ENCODE measurements at regions not wholly inside any gene's neighbourhood (a gene's known extent, or its start where the extent isn't known, plus 50 kb on each side); places are given as distances from the start of the nearest gene placed in this dataset.

DNA sequence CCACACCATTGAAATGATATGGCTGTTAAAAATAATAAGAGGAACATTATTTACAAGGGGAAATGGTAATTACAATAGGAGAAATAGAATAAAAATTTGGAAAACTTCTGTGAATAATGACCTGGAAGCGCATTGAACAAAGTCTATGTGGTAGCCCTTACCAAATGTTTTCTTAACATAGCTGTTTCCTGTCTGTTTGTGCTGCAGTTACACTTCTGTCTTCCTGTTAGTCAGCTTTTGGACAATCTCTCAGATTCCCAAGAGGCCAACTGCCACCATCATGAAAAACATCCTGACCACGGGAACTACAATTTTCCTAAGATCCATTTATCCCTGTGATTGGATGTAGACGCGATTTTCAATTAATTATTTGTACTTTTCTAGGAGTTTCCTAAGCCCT lies 754.4 kb upstream of the MARCKS start:
- DNase-seq (ENCODE audit: low spot score) = no peak

DNA sequence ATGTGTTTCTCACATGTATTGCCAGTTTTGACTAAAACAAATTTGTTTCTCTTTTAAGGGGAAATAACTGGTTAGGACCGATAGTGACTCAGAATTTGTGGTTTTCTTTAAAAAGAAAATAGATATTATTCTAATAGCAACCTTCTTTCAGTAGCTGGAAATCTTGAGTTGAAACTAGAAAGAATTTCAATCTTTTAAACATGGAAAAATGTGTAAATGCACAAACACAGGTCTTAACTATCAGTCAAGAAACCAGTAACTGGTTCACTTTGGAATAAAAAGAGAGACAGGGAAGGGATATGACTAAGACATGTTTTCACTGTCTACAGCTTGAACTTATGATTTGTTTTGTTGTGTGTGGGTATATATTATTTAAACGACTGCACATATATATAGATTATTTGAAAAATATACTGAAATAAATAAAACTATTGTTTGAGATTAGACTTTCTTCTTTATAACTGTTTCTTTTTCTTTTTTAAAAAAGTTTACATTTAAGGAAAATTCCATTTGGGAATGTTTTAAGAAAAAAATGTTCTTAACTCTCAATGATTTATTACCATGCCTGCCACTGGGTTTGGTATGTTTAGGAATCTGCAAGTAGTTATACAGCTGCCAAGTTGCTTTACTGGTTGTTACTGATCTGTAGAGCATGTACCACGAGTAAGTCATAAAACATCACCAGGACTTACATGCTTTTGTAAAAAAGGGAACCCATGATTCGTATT lies 753.3 kb upstream of the MARCKS start:
- no peak for DNase-seq (ENCODE audit: low spot score)

DNA sequence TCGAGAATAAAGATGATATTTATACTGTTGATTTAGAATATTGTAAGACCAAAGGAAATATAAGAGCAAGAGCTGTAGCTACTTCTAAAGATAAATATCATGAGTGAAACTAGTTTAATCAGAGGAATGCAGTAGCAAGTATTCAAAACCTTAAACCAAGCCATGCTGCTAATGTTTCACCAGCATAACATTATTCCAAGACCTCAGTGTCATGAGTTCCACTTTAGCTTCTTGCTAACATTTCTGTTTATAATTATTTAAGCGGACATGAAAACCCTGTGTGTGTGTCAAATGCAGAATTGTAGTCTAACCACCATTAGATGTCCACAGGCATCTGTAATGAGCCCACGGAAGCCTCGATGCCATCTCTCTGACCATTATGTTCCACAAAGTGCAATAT lies 752.6 kb upstream of the MARCKS start:
- no peak for DNase-seq (ENCODE audit: low spot score)

DNA sequence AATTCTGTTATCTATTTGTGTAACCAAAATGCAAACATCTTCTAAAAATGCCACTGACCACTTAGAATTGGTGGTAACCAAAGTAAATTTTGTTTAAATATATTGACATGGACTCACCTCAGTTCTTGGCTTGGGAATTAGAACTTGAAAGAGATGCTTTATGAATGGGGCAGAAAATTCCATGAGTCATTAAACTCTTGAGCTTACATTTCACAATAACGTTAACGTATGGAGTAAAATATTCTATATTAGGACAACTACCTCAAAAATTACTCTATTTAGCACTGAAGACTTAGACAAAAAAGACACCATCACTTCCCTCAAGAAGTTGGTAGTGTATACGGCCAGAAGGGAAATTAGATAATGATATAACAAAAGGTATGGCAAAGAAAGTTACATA lies 752.2 kb upstream of the MARCKS start:
- no peak for DNase-seq (ENCODE audit: low spot score)

- no peak for DNase-seq (ENCODE audit: low spot score)
Measured at GRCh38 chr6:113110211-113110610, 746.9 kb upstream of the MARCKS start.

GRCh38 chr6:113111550-113111949 lies 745.6 kb upstream of the MARCKS start:
- DNase-seq (ENCODE audit: low spot score) = no peak

- DNase-seq (ENCODE audit: low spot score) = no peak
Measured at GRCh38 chr6:113112086-113112485, 745.1 kb upstream of the MARCKS start.

GRCh38 chr6:113115196-113115595 lies 741.9 kb upstream of the MARCKS start:
- no peak for DNase-seq (ENCODE audit: low spot score)

DNA sequence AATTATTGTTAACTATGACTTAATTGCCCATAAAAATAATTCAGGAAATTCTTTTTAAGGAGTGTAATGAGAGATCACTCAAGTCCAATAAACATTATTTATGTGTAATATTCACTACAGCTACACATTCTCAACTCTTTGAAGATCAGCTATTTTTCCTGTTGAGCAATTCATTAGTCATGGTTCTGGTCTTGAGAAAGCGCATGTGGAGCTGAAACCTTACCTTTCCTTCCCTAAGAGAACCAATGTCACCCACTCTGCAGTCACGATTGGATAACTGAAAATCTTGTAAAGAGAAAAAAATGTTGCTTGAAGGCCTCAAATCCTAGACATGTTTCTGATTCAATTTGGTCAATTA lies 736.9 kb upstream of the MARCKS start:
- DNase-seq (ENCODE audit: low spot score) = peak; percentile 14

DNA sequence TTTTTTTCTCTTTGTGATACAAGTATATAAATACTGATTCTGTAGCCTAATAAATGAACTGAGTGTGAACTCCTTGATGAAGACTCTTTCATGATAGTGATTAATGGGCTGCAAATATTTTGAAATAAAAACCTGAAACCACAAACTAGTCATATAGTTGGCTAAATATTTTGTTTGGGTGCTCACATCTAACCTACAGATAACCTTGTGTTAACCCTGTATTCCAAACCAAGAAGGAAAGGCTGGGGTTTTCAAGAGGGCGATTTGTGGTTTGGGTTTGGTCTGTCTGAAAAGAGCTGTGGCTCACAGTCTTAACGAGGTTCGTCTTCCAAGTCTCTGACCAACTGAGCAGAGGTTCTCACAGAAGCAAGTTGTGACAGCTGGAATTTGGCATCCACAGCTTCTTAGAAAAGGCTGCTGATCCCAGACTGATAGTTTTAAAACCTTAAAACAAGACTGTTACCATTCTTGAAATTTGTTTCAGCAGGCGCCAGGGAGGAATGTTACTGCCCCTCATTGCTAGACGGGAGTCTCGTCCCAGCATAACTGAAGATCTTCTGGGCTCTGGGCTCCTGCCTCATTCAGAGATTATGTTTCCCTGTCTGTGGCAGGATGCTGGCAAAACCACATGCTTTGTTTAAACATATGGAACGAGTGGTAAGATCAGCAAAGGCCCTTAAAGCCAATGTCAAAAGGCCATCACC lies 736.4 kb upstream of the MARCKS start:
- DNase-seq (ENCODE audit: low spot score) = peak; percentile 11

GRCh38 chr6:113121571-113121970 lies 735.6 kb upstream of the MARCKS start:
- DNase-seq (ENCODE audit: low spot score) = no peak

- peak; percentile 30 for DNase-seq (ENCODE audit: low spot score)
Measured at GRCh38 chr6:113122060-113122459, 735.1 kb upstream of the MARCKS start.

DNA sequence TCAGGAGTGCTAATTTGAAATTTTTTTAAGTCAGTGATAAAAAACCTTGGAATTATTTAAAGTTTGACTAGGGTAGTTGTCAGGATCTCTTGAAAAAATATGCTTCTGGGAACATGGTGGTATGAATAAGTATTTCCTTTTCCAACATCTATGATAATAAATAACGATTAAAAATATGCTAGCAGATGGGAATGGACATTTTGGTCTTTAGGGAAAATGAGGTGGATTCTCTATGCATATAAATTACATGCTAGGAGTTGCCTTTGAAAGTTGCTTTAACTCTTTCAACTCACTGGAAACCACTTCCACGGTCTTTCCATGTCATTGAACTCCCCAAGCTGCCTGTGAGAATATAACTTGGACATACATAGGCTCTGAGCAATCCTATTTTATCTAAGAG lies 731.5 kb upstream of the MARCKS start:
- no peak for DNase-seq (ENCODE audit: low spot score)

- DNase-seq (ENCODE audit: low spot score) = no peak
Measured at GRCh38 chr6:113127786-113128419, 729.2 kb upstream of the MARCKS start.

GRCh38 chr6:113128661-113129060 lies 728.5 kb upstream of the MARCKS start:
- no peak for DNase-seq (ENCODE audit: low spot score)

DNA sequence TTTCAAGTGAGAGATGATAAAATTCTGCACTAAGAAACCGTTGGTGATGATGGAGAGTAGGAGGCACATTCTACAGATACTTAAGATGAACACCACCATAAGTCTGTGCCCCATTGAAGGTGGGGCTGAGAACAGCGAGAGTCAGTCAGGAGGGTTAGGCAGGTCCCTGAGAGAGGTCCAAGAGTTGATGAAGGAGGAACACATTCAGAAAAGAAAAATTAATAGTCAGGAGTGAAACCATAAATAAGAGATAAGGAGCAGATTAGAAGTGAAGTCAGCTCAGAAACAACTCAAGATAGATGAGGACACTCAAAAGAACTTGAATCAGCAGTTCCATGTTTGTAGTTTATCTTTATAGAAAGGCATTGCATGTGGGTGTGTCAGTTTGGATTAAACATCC lies 727.2 kb upstream of the MARCKS start:
- no peak for DNase-seq (ENCODE audit: low spot score)

DNA sequence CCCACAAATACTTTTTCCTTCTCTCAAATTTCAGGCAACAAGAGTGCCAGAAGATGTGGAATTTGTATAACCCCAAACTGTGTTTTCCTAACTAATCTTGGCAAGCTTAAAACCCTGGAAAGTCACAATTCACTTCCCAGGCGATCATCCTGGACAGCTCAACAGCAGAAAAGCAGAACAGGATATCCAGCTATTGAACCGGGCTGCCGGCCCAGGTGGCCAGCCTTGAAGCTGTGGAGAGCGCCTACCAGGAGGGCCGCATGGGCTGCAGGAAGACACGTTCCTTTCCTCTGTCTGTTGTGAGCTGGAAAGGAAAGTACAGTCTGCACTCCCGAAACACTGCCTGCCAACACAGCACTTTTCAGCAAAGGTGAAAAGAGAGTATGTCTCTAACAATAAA lies 719.7 kb upstream of the MARCKS start:
- DNase-seq (ENCODE audit: low spot score) = no peak

DNA sequence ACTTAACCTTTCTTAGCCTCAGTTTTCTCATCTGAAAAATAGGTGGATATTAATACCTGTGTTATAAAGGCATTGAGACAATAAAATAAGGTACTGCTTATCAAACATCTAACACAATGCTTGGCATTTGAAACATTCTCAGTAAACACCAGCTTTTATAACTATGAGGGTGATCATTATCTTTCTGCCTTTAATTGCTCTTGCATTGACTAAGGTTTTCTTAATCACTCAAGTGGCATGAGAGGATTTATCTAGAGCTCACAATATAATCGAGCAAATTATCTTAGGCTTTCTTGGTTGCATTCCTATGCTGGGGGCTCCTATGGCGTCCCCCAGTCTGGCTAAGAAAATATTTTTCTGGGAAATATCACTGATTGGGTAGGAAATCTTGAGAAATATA lies 716.4 kb upstream of the MARCKS start:
- no peak for DNase-seq (ENCODE audit: low spot score)

DNA sequence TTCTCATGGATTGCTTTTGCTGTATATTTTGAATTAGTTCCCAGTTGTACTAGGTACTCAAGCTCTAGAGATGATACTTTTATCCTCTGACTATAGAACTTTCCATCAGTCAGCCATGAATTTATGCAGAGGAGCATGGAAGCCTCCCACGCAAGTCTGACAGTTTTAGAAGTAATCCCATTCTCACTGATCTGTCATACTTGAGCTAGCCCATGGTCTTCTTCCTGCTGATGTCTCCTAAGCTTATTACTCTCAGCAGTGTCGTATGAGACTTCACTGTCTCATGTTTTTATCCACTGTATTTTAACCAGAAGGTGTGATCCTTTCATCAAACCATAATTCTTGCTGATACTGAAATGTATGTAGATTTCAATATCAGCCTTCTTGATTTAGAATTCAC lies 715.2 kb upstream of the MARCKS start:
- no peak for DNase-seq (ENCODE audit: low spot score)

DNA sequence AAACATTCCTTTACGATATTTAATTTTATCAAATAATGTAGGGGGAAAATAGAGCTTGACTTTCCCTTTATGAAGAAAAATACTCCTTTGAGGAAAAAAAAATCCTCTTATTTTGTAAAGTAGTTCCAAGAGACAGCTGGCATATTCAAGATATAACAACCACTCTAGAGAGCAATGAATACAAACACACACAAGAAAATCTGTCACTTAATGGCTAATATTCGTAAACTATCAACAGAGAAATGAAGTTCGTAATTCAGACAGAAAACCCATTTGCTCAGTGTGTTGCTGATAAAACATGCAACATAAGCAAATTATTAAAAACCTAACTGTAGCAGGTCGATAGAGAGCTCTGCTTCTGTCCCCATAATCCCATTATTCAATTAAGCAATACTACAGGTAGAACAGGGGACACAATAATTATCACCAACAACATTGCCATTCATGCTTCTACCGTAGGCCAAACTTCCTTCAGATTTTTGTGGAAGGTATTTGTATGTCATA lies 714.4 kb upstream of the MARCKS start:
- DNase-seq (ENCODE audit: low spot score) = no peak

DNA sequence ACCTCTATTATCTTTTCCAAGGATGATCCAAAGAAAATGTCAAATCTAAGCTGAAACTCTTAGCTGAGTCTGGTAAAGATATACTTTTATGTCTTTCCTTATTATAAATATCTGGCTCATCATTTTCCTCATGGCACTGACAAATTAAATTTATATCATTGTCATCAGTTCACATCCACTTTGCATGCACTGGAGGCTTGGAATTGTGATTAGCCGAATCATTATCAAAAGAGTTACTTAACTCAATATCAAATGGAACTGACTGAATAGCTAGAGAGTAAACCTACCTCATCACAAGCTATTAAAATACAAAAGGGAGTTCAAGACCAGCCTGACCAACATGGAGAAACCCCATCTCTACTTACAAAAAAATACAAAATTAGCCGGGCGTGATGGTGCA lies 713.9 kb upstream of the MARCKS start:
- no peak for DNase-seq (ENCODE audit: low spot score)

- no peak for DNase-seq (ENCODE audit: low spot score)
Measured at GRCh38 chr6:113144117-113144516, 713.0 kb upstream of the MARCKS start.

DNA sequence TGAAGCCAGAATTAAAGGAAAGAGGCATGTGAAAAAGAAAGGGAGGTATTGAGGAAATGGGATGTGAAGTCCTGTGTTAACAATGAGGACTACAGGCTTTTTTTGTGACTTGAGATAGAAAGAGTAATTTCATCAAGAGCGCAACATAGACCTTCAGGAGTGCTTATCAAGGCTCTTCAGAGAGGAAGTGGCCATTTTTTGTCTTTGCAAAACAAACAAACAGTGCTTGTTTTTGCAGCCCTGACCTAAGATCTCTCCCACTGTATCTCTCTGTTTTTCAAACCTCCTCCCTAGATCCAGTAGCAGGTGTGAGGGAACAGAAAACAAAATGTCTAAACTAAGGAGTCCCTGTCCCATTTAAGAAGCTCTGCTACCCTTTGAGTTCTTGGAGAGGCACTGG lies 710.3 kb upstream of the MARCKS start:
- DNase-seq (ENCODE audit: low spot score) = no peak

Measured in hepatic stellate cell (primary cell).